IgD-negative memory B cell (primary cell): ENCODE measurements at regions not wholly inside any gene's neighbourhood (a gene's known extent, or its start where the extent isn't known, plus 50 kb on each side); places are given as distances from the start of the nearest gene placed in this dataset.

Source experiments
- H3K27ac Mint-ChIP-seq, 3 donors: one replicate each; pipeline ENCODE4 v1.8.0; 2020 to 2022; ENCODE audit warnings: mild to moderate bottlenecking in 3 of 3, mixed read lengths in 3 of 3, moderate library complexity in 1 of 3
- H3K27me3 Mint-ChIP-seq: one replicate; pipeline ENCODE4 v1.8.0; 2021; ENCODE audit warnings: mixed read lengths
- H3K36me3 Mint-ChIP-seq: one replicate; pipeline ENCODE4 v1.8.0; 2020; ENCODE audit warnings: mild to moderate bottlenecking, mixed read lengths
- H3K4me1 Mint-ChIP-seq, 3 donors: one replicate each; pipeline ENCODE4 v1.8.0; 2020 to 2022; ENCODE audit warnings: mixed read lengths in 3 of 3, mild to moderate bottlenecking in 1 of 3
- H3K4me3 Mint-ChIP-seq, 4 donors: one replicate each; pipeline ENCODE4 v1.8.0; 2020 to 2022; ENCODE audit warnings: mild to moderate bottlenecking in 4 of 4, mixed read lengths in 4 of 4, moderate library complexity in 3 of 4
- H3K9me3 Mint-ChIP-seq, 3 donors: one replicate each; pipeline ENCODE4 v1.8.0; 2020 to 2021; ENCODE audit warnings: mixed read lengths in 3 of 3, mild to moderate bottlenecking in 1 of 3

GRCh38 chr17:79203657-79204056, 129.0 kb downstream of the ENGASE start:
- no peaks in the 10 kb centered on the region for H3K36me3 Mint-ChIP-seq
- peak overlapping the region in 1 of 3 donors; percentile 63 for H3K27ac Mint-ChIP-seq
- no peaks in the 10 kb centered on the region for H3K9me3 Mint-ChIP-seq
- no peak overlapping the region for H3K4me3 Mint-ChIP-seq
- no peaks in the 10 kb centered on the region for H3K4me1 Mint-ChIP-seq
- H3K27me3 Mint-ChIP-seq: peaks cover 26% of the 10 kb centered on the region

GRCh38 chr17:79203016-79203415, 128.4 kb downstream of the ENGASE start:
- no peaks in the 10 kb centered on the region for H3K36me3 Mint-ChIP-seq
- no peak overlapping the region for H3K4me3 Mint-ChIP-seq
- no peaks in the 10 kb centered on the region for H3K4me1 Mint-ChIP-seq
- no peak overlapping the region for H3K27ac Mint-ChIP-seq
- peaks cover 26% of the 10 kb centered on the region for H3K27me3 Mint-ChIP-seq
- no peaks in the 10 kb centered on the region for H3K9me3 Mint-ChIP-seq

- no peaks in the 10 kb centered on the region for H3K4me1 Mint-ChIP-seq
- no peaks in the 10 kb centered on the region for H3K9me3 Mint-ChIP-seq
- peak overlapping the region in 1 of 3 donors; percentile 53 for H3K27ac Mint-ChIP-seq
- no peak overlapping the region for H3K4me3 Mint-ChIP-seq
- no peaks in the 10 kb centered on the region for H3K36me3 Mint-ChIP-seq
- H3K27me3 Mint-ChIP-seq: peaks cover 25% of the 10 kb centered on the region
Measured at GRCh38 chr17:79202480-79202879, 127.9 kb downstream of the ENGASE start.

GRCh38 chr17:79201536-79202227, 127.1 kb downstream of the ENGASE start:
- Mint-ChIP-seq H3K9me3 (no peaks in the 10 kb centered on the region), H3K27me3 (peaks cover 27% of the 10 kb centered on the region), H3K27ac (no peak overlapping the region), H3K4me3 (no peak overlapping the region), H3K4me1 (no peaks in the 10 kb centered on the region), H3K36me3 (no peaks in the 10 kb centered on the region)

GRCh38 chr17:79201119-79201518, 126.5 kb downstream of the ENGASE start:
- H3K27ac Mint-ChIP-seq: no peak overlapping the region
- no peak overlapping the region for H3K4me3 Mint-ChIP-seq
- no peaks in the 10 kb centered on the region for H3K9me3 Mint-ChIP-seq
- H3K36me3 Mint-ChIP-seq: no peaks in the 10 kb centered on the region
- H3K4me1 Mint-ChIP-seq: no peaks in the 10 kb centered on the region
- H3K27me3 Mint-ChIP-seq: peaks cover 30% of the 10 kb centered on the region

GRCh38 chr17:79196913-79197312, 122.3 kb downstream of the ENGASE start:
- no peaks in the 10 kb centered on the region for H3K4me1 Mint-ChIP-seq
- peaks cover 32% of the 10 kb centered on the region for H3K27me3 Mint-ChIP-seq
- no peaks in the 10 kb centered on the region for H3K9me3 Mint-ChIP-seq
- no peak overlapping the region for H3K4me3 Mint-ChIP-seq
- peak overlapping the region in 1 of 3 donors; percentile 75 for H3K27ac Mint-ChIP-seq
- H3K36me3 Mint-ChIP-seq: no peaks in the 10 kb centered on the region

GRCh38 chr17:79192503-79193351, 118.1 kb downstream of the ENGASE start:
- Mint-ChIP-seq H3K27me3 (peaks cover 29% of the 10 kb centered on the region), H3K27ac (no peak overlapping the region), H3K9me3 (no peaks in the 10 kb centered on the region), H3K4me1 (no peaks in the 10 kb centered on the region), H3K4me3 (no peak overlapping the region), H3K36me3 (no peaks in the 10 kb centered on the region)

GRCh38 chr17:79191270-79191934, 116.8 kb downstream of the ENGASE start:
- Mint-ChIP-seq H3K4me1 (no peaks in the 10 kb centered on the region), H3K4me3 (no peak overlapping the region), H3K9me3 (no peaks in the 10 kb centered on the region), H3K36me3 (no peaks in the 10 kb centered on the region), H3K27me3 (peaks cover 32% of the 10 kb centered on the region), H3K27ac (peak overlapping the region in 1 of 3 donors; percentile 16)

GRCh38 chr17:79189305-79189704, 114.7 kb downstream of the ENGASE start:
- Mint-ChIP-seq H3K4me1 (no peaks in the 10 kb centered on the region), H3K27ac (peak overlapping the region in 2 of 3 donors; percentile 7), H3K27me3 (peaks cover 46% of the 10 kb centered on the region), H3K36me3 (no peaks in the 10 kb centered on the region), H3K9me3 (no peaks in the 10 kb centered on the region), H3K4me3 (no peak overlapping the region)

- Mint-ChIP-seq H3K4me1 (peaks cover 0 to 2% (median 0%) of the 10 kb centered on the region in 3 donors), H3K4me3 (no peak overlapping the region), H3K27ac (no peak overlapping the region), H3K36me3 (no peaks in the 10 kb centered on the region), H3K9me3 (no peaks in the 10 kb centered on the region), H3K27me3 (peaks cover 49% of the 10 kb centered on the region)
Measured at GRCh38 chr17:79188685-79189084, 114.1 kb downstream of the ENGASE start.

GRCh38 chr17:79188048-79188447, 113.4 kb downstream of the ENGASE start:
- H3K27ac Mint-ChIP-seq: no peak overlapping the region
- peaks cover 52% of the 10 kb centered on the region for H3K27me3 Mint-ChIP-seq
- H3K36me3 Mint-ChIP-seq: no peaks in the 10 kb centered on the region
- H3K4me1 Mint-ChIP-seq: peaks cover 0 to 2% (median 0%) of the 10 kb centered on the region in 3 donors
- no peak overlapping the region for H3K4me3 Mint-ChIP-seq
- no peaks in the 10 kb centered on the region for H3K9me3 Mint-ChIP-seq

- H3K36me3 Mint-ChIP-seq: no peaks in the 10 kb centered on the region
- H3K9me3 Mint-ChIP-seq: no peaks in the 10 kb centered on the region
- H3K27ac Mint-ChIP-seq: no peak overlapping the region
- H3K4me1 Mint-ChIP-seq: peaks cover 0 to 2% (median 0%) of the 10 kb centered on the region in 3 donors
- H3K27me3 Mint-ChIP-seq: peaks cover 48% of the 10 kb centered on the region
- no peak overlapping the region for H3K4me3 Mint-ChIP-seq
Measured at GRCh38 chr17:79187186-79187585, 112.6 kb downstream of the ENGASE start.

- Mint-ChIP-seq H3K9me3 (no peaks in the 10 kb centered on the region), H3K4me3 (no peak overlapping the region), H3K36me3 (no peaks in the 10 kb centered on the region), H3K4me1 (peaks cover 0 to 2% (median 0%) of the 10 kb centered on the region in 3 donors), H3K27ac (no peak overlapping the region), H3K27me3 (peaks cover 53% of the 10 kb centered on the region)
Measured at GRCh38 chr17:79186406-79186805, 111.8 kb downstream of the ENGASE start.

- H3K36me3 Mint-ChIP-seq: no peaks in the 10 kb centered on the region
- H3K27me3 Mint-ChIP-seq: peaks cover 50% of the 10 kb centered on the region
Measured at GRCh38 chr17:79185671-79186070, 111.0 kb downstream of the ENGASE start.

GRCh38 chr17:79184219-79184618, 109.6 kb downstream of the ENGASE start:
- Mint-ChIP-seq H3K36me3 (no peaks in the 10 kb centered on the region), H3K9me3 (no peaks in the 10 kb centered on the region), H3K4me1 (peaks cover 0 to 2% (median 0%) of the 10 kb centered on the region in 3 donors), H3K4me3 (peak overlapping the region in 1 of 4 donors; percentile 47), H3K27me3 (peaks cover 42% of the 10 kb centered on the region), H3K27ac (no peak overlapping the region)

More at GRCh38 chr17:79185671-79186070, 111.0 kb downstream of the ENGASE start:
- H3K9me3 Mint-ChIP-seq: no peaks in the 10 kb centered on the region
- H3K4me1 Mint-ChIP-seq: peaks cover 0 to 2% (median 0%) of the 10 kb centered on the region in 3 donors
- no peak overlapping the region for H3K4me3 Mint-ChIP-seq
- H3K27ac Mint-ChIP-seq: no peak overlapping the region
